ENCODE measurements at regions not wholly inside any gene's neighbourhood (a gene's known extent, or its start where the extent isn't known, plus 50 kb on each side); places are given as distances from the start of the nearest gene placed in this dataset.

- no peaks in the 10 kb centered on the region for H3K9me3 ChIP-seq (ENCODE audit: control insufficient read depth, low read length)
- no peaks in the 10 kb centered on the region for H3K36me3 ChIP-seq (ENCODE audit: control insufficient read depth, insufficient read depth, low read length, severe bottlenecking)
- H3K27me3 ChIP-seq (replicated peaks; ENCODE audit: control insufficient read depth, insufficient read depth, low read length) = no peaks in the 10 kb centered on the region
- peaks cover 5% of the 10 kb centered on the region for H3K4me1 ChIP-seq (ENCODE audit: control insufficient read depth, insufficient read depth, low read length)
- peak; percentile 89 for DNase-seq (ENCODE audit: low read depth)
- no peak overlapping the region for H3K4me3 ChIP-seq (ENCODE audit: low read length)
- H3K9ac ChIP-seq (ENCODE audit: low read length) = no peak overlapping the region
Observed at GRCh38 chr9:78866207-78867132, 569.5 kb downstream of the PSAT1 start.

GRCh38 chr9:78871086-78871451, 574.1 kb downstream of the PSAT1 start:
- Histone ChIP-seq H3K27me3 (replicated peaks; ENCODE audit: control insufficient read depth, insufficient read depth, low read length) (no peaks in the 10 kb centered on the region), H3K4me3 (ENCODE audit: low read length) (no peak overlapping the region), H3K36me3 (ENCODE audit: control insufficient read depth, insufficient read depth, low read length, severe bottlenecking) (no peaks in the 10 kb centered on the region), H3K9me3 (ENCODE audit: control insufficient read depth, low read length) (no peaks in the 10 kb centered on the region), H3K9ac (ENCODE audit: low read length) (no peak overlapping the region), H3K4me1 (ENCODE audit: control insufficient read depth, insufficient read depth, low read length) (peaks cover 9% of the 10 kb centered on the region)
- no peak for DNase-seq (ENCODE audit: low read depth)

GRCh38 chr9:78871452-78872331, 574.8 kb downstream of the PSAT1 start:
- peaks cover 5% of the 10 kb centered on the region for H3K4me1 ChIP-seq (ENCODE audit: control insufficient read depth, insufficient read depth, low read length)
- H3K4me3 ChIP-seq (ENCODE audit: low read length) = no peak overlapping the region
- no peaks in the 10 kb centered on the region for H3K36me3 ChIP-seq (ENCODE audit: control insufficient read depth, insufficient read depth, low read length, severe bottlenecking)
- no peak overlapping the region for H3K9ac ChIP-seq (ENCODE audit: low read length)
- peak; percentile 78 for DNase-seq (ENCODE audit: low read depth)
- no peaks in the 10 kb centered on the region for H3K9me3 ChIP-seq (ENCODE audit: control insufficient read depth, low read length)
- no peaks in the 10 kb centered on the region for H3K27me3 ChIP-seq (replicated peaks; ENCODE audit: control insufficient read depth, insufficient read depth, low read length)

GRCh38 chr9:78874061-78874460, 577.1 kb downstream of the PSAT1 start:
- DNase-seq (ENCODE audit: low read depth) = no peak
- Histone ChIP-seq H3K36me3 (ENCODE audit: control insufficient read depth, insufficient read depth, low read length, severe bottlenecking) (no peaks in the 10 kb centered on the region), H3K27me3 (replicated peaks; ENCODE audit: control insufficient read depth, insufficient read depth, low read length) (no peaks in the 10 kb centered on the region), H3K9ac (ENCODE audit: low read length) (no peak overlapping the region), H3K4me3 (ENCODE audit: low read length) (no peak overlapping the region), H3K9me3 (ENCODE audit: control insufficient read depth, low read length) (no peaks in the 10 kb centered on the region), H3K4me1 (ENCODE audit: control insufficient read depth, insufficient read depth, low read length) (peaks cover 5% of the 10 kb centered on the region)

- H3K27me3 ChIP-seq (replicated peaks; ENCODE audit: control insufficient read depth, insufficient read depth, low read length) = no peaks in the 10 kb centered on the region
- DNase-seq (ENCODE audit: low read depth) = peak; percentile 23
- H3K9ac ChIP-seq (ENCODE audit: low read length) = no peak overlapping the region
- no peaks in the 10 kb centered on the region for H3K4me1 ChIP-seq (ENCODE audit: control insufficient read depth, insufficient read depth, low read length)
- no peaks in the 10 kb centered on the region for H3K36me3 ChIP-seq (ENCODE audit: control insufficient read depth, insufficient read depth, low read length, severe bottlenecking)
- H3K4me3 ChIP-seq (ENCODE audit: low read length) = no peak overlapping the region
- H3K9me3 ChIP-seq (ENCODE audit: control insufficient read depth, low read length) = no peaks in the 10 kb centered on the region
Observed at GRCh38 chr9:78879324-78880100, 582.6 kb downstream of the PSAT1 start.

- Histone ChIP-seq H3K4me1 (ENCODE audit: control insufficient read depth, insufficient read depth, low read length) (no peaks in the 10 kb centered on the region), H3K36me3 (ENCODE audit: control insufficient read depth, insufficient read depth, low read length, severe bottlenecking) (no peaks in the 10 kb centered on the region), H3K4me3 (ENCODE audit: low read length) (no peak overlapping the region), H3K9me3 (ENCODE audit: control insufficient read depth, low read length) (no peaks in the 10 kb centered on the region), H3K27me3 (replicated peaks; ENCODE audit: control insufficient read depth, insufficient read depth, low read length) (no peaks in the 10 kb centered on the region), H3K9ac (ENCODE audit: low read length) (no peak overlapping the region)
- no peak for DNase-seq (ENCODE audit: low read depth)
Observed at GRCh38 chr9:78881295-78881694, 584.4 kb downstream of the PSAT1 start.

- Histone ChIP-seq H3K9ac (ENCODE audit: low read length) (no peak overlapping the region), H3K9me3 (ENCODE audit: control insufficient read depth, low read length) (no peaks in the 10 kb centered on the region), H3K36me3 (ENCODE audit: control insufficient read depth, insufficient read depth, low read length, severe bottlenecking) (no peaks in the 10 kb centered on the region), H3K4me1 (ENCODE audit: control insufficient read depth, insufficient read depth, low read length) (no peaks in the 10 kb centered on the region), H3K27me3 (replicated peaks; ENCODE audit: control insufficient read depth, insufficient read depth, low read length) (no peaks in the 10 kb centered on the region), H3K4me3 (ENCODE audit: low read length) (no peak overlapping the region)
- DNase-seq (ENCODE audit: low read depth) = no peak
Observed at GRCh38 chr9:78882481-78882880, 585.6 kb downstream of the PSAT1 start.

GRCh38 chr9:78884611-78885150, 587.8 kb downstream of the PSAT1 start:
- Histone ChIP-seq H3K4me1 (ENCODE audit: control insufficient read depth, insufficient read depth, low read length) (no peaks in the 10 kb centered on the region), H3K4me3 (ENCODE audit: low read length) (no peak overlapping the region), H3K9me3 (ENCODE audit: control insufficient read depth, low read length) (no peaks in the 10 kb centered on the region), H3K36me3 (ENCODE audit: control insufficient read depth, insufficient read depth, low read length, severe bottlenecking) (no peaks in the 10 kb centered on the region), H3K27me3 (replicated peaks; ENCODE audit: control insufficient read depth, insufficient read depth, low read length) (no peaks in the 10 kb centered on the region), H3K9ac (ENCODE audit: low read length) (no peak overlapping the region)
- DNase-seq (ENCODE audit: low read depth) = no peak

GRCh38 chr9:78892182-78892581, 595.3 kb downstream of the PSAT1 start:
- Histone ChIP-seq H3K4me3 (ENCODE audit: low read length) (no peak overlapping the region), H3K36me3 (ENCODE audit: control insufficient read depth, insufficient read depth, low read length, severe bottlenecking) (no peaks in the 10 kb centered on the region), H3K9ac (ENCODE audit: low read length) (no peak overlapping the region), H3K27me3 (replicated peaks; ENCODE audit: control insufficient read depth, insufficient read depth, low read length) (no peaks in the 10 kb centered on the region), H3K4me1 (ENCODE audit: control insufficient read depth, insufficient read depth, low read length) (no peaks in the 10 kb centered on the region), H3K9me3 (ENCODE audit: control insufficient read depth, low read length) (peaks cover 6% of the 10 kb centered on the region)
- DNase-seq (ENCODE audit: low read depth) = no peak

GRCh38 chr9:78892769-78893168, 595.8 kb downstream of the PSAT1 start:
- Histone ChIP-seq H3K4me1 (ENCODE audit: control insufficient read depth, insufficient read depth, low read length) (no peaks in the 10 kb centered on the region), H3K9ac (ENCODE audit: low read length) (no peak overlapping the region), H3K27me3 (replicated peaks; ENCODE audit: control insufficient read depth, insufficient read depth, low read length) (no peaks in the 10 kb centered on the region), H3K9me3 (ENCODE audit: control insufficient read depth, low read length) (peaks cover 6% of the 10 kb centered on the region), H3K36me3 (ENCODE audit: control insufficient read depth, insufficient read depth, low read length, severe bottlenecking) (no peaks in the 10 kb centered on the region), H3K4me3 (ENCODE audit: low read length) (no peak overlapping the region)
- no peak for DNase-seq (ENCODE audit: low read depth)

All from adipocyte (in vitro differentiated cells).